GM21367 (cell line): ENCODE measurements at regions not wholly inside any gene's neighbourhood (a gene's known extent, or its start where the extent isn't known, plus 50 kb on each side); places are given as distances from the start of the nearest gene placed in this dataset.
"Not testable (repeated sequence)": the region's sequence is repeated elsewhere in the genome, so short reads cannot be mapped to it uniquely, and the experiment has no call there.

Experiments
- ATAC-seq: cut with Tn5 transposase; IDR thresholded peaks from one replicate; pipeline ENCODE4 v1.9.1; 2021; ENCODE audit not compliant: unreplicated experiment

DNA sequence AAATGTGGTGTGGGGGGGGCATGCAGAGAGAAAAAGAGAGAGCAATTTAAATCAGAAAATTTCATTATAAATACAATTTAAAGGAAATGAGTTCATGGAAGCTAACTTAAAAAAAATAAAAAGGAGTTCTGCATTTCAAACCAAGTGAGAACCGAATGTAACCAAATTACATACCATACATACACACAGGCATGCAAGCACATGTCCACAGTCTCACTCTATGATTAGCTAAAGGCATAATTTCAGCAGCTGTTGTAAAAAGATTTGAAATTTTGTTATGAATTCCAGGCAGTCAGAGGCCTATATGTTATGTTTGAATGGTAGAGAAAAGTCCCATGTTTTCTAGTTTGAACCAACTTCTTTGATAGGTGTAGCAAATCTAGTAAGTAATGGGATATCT, 611.6 kb upstream of the ADGRL3 start:
- ATAC-seq, result no peak

DNA sequence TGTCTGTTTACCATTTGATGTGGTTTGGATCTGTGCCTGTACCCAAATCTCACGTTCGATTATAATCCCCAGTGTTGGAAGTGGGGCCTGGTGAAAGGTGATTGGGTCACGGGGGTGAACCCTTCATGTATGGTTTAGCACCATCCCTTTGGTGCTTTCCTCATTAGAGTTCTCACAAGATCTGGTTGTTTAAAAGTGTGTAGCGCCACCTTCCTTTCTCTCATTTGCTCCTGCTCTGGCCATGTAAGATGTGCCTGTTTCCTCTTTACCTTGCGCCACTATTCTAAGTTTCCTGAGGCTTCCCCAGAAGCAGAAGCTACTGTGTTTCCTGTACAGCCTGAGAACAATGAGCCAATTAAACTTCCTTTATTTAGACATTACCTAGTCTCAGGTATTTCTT, 610.7 kb upstream of the ADGRL3 start:
- no peak for ATAC-seq

DNA sequence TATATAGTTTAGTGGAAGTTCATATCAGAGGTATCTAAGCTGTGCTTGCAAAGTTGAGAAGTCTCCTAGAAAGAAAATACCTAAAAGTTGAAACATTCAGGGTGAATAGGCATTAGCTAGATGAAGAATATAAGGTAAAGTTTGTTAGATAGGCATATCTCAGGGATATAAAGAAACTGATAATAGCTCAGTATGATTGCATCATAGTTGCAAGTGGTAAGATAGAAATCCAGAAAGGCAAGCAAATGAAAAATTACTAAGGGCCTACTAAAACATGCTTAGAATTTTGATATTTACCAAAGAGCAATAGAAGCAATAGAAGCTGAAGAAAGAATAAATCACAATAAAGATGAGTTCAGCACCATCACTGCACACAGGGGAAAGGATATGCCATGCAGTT, 610.0 kb upstream of the ADGRL3 start:
- ATAC-seq, result no peak

DNA sequence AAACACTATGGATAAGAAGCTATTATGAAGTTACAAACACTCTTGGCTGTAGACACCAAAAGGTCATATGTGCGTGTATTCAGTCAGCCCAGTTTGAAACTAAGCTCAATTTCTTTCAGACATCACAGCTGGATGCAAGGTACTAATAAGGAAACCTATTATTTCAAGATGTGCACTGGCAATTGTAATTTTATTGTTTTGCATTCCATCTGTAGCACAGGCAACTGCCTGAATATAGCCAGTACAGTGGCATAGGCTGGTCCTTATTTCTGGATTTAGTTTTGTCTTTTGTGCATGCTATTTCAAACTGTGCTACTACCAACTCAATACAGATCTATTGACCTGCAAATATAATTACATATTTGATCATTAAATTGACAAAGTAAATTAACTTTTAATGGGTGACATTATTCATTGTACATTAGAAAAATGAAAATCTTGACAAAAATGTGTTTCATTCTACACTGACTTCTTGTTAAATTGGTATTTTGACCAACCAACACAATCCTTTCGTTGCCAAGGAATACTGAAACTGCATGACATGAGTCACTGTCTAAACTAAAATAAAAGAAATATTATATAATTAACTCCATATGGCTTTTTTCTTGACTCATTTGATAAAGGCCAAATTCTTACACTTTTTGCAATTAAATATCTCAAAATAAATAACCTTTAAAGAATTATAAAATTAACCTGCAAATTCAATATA, 594.3 kb upstream of the ADGRL3 start:
- ATAC-seq, result no peak

DNA sequence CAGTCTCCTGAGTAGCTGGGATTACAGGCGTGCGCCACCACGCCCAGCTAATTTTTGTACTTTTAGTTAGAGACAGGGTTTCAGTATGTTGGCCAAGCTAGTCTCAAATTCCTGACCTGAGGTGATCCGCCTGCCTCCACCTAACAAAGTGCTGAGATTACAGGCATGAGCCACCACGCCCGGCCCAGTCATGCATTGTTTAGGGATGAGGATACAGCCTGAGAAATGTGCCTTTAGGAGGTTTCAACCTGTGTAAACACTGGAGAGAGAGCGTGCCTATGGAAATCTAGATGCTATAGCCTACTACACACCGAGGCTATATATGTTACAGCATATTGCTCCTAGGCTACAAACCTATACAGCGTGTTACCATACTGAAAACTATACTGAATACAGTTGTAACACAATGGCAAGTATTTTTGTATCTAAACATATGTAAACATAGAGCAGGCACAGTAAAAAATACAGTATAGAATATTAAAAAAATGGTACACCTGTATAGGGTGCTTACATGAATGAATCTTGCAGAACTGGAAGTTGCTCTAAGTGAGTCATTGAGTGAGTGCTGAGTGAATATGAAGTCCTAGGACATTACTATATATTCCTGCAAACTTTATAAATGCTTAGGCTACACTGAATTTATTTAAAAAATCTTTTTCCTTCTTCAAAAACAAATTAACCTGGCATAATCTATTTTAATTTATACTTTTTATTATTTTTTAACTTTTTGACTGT, 588.2 kb upstream of the ADGRL3 start:
- ATAC-seq, result no peak

DNA sequence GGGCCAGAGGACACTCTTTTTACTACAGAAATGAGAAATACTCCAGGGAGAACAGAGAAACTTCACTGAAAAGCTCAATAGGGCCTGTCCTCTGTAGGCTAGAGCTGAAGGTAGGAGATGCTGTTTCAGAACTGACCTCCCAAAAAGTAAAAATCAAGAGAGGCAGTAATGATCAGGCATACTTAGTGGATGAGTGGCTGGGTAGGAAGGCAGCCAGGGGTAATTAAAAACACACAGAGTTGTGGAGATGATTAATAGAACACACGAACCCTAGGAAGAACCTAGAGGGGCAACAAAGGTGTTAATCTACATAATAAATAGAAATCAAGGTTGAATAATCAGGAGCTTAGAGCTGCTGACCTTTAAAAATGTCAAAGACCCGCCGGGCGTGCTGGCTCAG, 582.4 kb upstream of the ADGRL3 start:
- no peak for ATAC-seq

DNA sequence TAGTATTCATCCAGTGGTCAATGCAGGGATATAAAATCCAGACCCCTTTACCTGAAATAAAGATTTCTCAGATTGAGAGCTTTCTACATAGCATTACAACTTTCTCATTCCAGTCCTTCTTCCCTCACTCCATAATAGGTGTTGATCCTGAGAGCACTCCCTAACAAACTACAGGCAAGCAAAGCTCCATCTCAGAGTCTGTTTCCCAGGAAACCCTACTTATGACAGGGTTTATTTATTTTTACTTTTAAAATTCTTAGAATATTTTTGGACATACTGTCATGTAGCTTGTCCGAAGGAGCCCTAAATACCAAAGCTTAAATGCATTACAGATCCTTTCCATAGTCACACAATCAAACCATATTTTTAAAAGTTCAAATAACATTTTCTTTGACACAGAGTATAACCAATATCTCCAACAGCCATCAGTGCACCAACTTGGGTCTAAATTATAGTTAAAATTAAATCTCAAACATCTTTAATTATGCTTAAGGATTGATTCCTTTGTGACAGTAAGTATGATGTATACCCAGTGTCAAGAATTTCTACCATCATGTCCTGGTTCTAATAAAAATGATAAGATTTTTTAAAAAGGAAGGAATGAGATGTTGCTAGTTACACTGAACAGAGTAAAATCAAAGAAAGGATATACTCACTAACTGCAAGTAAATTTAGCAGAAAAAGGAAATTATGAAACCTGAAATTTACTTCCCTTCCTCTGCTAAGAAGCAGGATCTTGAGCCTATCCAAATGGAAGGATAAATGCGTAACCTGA, 580.4 kb upstream of the ADGRL3 start:
- no peak for ATAC-seq

DNA sequence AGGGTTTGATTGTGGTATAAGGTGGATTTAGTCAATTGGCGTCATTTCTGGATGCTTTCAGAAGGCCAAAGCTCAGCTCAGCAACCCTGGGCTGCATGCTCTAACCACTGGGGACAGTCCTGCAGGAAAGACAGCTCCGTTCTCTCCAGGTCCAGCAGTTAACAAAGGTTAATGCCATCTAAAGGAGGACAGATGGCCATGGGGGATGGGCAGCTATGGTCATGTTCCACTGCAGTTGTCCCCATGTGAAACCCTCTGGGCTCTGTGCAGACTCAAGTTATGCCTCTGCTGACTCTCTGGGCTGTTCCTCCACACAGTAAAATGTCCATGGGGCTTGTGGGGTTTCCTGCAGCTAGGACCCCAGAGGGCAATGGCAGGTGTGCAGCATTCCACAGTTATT, 562.1 kb upstream of the ADGRL3 start:
- no peak for ATAC-seq

DNA sequence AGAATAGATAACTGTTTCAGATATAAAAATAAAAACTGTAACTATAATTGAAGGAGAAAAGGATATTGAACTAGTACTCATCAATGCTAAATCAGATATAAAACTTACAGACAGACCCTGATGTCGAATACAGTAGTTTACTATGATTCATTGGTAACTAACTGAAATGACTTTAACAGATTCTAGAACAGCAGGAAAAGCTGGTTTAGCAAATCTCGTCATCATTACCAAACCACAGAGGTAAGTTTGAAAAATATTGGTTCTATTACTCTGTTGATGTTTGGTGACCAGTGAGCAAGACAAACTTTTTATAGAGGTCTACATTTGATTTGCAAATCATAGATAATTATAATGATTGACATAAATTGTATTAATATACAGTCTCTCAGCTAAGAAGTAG, 551.4 kb upstream of the ADGRL3 start:
- no peak for ATAC-seq

DNA sequence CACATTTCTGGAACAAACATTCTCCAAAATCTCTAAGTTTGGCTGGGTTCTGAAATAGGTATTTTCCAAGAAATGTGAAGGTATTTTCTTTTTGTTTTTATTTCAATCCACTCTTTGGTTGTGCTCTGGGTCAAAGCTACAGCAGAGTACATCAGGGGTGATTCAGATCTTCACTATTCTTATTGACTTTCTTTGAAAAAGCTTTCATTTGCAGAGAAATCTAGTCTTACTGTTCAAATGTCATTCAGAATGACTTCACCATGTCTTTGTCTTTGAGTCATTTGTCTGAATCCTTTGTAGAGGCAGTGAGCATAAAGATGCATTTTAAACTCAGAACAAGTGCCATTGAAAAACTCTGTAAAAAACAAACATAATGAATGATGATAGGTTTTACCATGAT, 547.2 kb upstream of the ADGRL3 start:
- no peak for ATAC-seq

DNA sequence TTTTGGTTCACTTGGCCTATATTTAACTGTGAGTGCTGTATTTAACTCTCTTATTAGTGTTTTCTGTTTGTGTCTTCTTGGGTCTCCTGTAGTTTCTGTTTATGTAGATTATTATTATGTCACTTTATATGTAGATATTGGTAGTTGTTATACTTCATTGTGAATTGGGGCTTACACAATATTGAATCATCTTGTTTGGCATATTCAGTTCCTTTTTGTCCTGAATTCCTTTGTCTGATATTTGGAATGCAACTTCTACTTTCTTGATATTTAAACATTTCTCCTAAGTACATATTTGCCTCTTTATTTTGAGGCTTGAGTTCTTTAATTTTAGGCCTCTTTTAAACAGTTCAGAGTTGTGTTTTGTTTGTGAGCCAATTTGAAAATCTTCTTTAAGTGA, 544.8 kb upstream of the ADGRL3 start:
- ATAC-seq, result no peak

DNA sequence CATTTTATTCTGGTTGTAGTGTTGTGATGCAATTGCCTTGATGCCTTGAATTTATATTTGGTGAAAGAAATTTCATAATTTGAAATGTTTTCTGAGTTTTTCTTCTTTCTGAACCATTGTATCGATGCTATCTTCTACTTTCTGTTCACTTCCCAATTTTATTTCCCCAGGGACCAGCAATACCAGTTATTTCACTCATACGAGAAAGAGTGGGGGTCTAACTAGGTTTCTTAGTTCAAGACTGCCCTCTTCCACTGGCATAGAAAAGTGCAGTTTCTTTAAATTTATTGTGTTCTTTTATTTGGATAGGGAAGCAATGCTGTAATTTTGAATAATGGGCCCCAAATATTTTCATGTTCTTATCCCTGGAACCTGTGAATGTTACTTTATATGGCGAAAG, 544.0 kb upstream of the ADGRL3 start:
- no peak for ATAC-seq

DNA sequence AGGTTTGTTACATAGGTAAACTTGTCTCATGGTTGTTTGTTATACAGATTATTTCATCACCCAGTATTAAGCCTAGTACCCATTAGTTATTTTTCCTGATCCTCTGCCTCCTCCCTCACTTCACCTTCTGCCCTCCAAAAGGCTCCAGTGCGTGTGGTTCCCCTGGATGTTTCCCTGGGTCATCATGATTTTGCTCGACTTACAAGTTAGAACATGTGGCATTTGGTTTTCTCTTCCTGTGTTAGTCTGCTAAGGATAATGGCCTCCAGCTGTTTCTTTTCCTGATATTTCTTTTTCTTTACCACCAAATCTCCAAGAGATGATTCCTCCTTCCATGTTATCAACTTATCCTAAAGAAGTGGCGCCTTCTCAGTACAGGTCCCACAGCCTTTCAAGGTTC, 543.1 kb upstream of the ADGRL3 start:
- no peak for ATAC-seq

DNA sequence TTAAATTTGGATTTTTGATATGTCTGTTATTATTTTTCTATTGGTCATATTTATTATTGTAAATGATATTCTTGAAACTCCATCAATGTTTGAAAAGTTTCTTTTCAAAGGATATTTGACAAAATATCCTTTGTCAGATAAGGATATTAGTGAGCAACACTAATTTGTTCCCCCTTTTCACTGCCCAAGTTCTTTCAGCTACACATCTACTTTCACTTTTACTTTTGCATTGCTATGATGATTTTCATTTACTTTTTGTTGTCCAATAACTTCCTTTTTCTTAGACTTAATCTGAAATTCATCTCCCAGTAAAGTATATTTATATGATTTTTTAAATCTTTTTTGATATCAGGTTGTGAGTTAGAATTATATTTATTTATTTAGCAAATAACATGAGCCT, 542.3 kb upstream of the ADGRL3 start:
- ATAC-seq, result no peak

DNA sequence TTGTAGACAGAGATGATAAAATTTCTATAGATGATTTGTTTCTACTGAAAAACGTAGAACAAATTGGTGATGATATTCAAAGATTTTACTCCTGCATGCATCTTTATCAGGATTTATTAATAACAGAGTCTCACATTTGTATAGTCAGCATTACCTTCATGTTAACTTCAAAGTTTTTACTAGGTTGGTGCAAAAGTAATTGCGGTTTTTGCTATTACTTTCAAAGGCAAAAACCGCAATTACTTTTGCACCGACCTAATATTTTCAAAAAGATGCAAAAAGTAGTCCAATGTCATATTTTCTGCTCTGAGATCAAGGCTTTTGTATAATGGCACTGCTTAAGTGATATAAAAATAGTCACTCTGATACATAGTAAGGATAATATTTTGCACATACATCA, 536.4 kb upstream of the ADGRL3 start:
- no peak for ATAC-seq

DNA sequence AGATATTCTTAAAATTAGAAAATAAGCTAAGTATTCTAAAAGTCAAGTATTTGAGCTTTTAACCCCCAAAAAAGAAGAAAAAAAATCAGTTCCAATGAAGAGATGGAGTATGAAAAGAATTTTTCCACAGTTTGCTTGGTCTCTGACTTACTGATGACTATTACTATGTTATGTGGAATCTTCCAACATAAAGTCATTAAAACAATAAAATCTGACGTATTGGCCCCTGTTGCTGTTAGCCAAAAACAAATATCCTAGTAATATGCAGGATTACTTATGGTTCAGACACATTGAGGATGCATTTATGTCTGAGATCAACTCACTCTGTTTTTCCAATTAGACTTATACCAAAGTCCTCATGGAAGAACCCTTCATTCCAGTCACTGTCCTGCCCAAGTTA, 517.2 kb upstream of the ADGRL3 start:
- ATAC-seq, result no peak

DNA sequence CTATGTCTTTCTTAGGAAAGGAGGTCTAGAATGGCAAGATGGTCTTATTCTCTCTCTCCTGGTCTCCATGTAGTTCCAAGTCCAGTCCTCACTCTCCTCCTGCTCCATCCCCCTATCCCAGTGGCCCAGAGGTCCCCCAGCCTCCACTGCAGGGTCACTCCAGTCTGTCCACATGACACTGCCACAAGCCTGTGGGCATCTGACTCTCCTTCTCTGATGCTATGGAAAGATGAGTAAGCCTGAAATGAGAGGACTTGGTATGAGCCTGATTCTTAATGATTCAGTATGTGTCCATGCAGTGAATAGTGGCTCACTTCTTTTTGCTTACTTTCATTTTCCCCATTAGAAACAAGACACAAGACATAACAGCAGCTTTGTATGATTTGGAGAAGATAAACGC, 516.8 kb upstream of the ADGRL3 start:
- no peak for ATAC-seq

DNA sequence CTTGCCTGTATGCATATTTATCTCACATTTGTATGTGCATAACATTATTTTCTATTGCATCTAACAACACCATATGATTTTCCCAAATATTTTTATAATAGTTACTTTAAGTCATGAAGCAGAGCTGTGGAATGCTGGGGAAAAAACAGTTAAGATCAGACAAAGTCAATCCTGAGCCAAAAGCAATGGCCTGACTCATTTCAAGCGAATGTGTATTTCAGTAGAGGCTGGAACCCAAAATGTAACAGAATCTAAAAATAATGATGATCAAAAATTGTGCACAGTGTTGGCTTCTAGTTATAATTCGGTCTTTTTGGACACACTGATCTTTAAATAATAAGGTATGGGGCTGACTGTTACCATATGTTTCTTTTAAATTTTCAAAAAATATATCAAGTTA, 516.2 kb upstream of the ADGRL3 start:
- no peak for ATAC-seq

DNA sequence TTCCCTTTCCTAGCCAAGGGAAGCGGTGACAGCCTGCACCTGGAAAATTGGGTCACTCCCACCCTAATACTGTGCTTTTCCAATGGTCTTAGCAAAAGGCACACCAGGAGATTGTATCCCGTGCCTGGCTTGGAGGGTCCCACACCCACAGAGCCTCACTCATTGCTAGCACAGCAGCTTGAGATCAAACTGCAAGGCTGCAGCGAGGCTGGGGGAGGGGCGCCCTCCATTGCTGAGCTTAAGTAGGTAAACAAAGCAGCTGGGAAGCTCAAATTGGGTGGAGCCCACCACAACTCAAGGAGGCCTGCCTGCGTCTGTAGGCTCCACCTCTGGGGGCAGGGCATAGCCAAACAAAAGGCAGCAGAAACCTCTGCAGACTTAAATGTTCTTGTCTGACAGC, 504.1 kb upstream of the ADGRL3 start:
- not testable (repeated sequence) for ATAC-seq

DNA sequence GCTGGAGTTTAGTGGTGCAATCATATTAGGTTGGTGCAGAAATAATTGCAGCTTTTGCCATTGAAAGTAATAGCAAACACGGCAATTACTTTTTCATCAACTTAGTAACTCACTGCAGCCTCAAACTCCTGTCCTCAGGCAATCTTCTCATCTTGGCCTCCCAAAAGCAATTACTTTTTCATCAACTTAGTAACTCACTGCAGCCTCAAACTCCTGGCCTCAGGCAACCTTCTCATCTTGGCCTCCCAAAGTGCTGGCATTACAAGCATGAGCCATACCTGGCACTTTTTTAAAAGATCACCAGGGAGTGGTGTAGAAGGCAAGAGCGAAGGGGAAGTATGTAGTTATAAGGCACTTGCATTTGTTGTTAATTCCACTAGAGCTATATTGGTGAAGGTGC, 491.1 kb upstream of the ADGRL3 start:
- no peak for ATAC-seq

DNA sequence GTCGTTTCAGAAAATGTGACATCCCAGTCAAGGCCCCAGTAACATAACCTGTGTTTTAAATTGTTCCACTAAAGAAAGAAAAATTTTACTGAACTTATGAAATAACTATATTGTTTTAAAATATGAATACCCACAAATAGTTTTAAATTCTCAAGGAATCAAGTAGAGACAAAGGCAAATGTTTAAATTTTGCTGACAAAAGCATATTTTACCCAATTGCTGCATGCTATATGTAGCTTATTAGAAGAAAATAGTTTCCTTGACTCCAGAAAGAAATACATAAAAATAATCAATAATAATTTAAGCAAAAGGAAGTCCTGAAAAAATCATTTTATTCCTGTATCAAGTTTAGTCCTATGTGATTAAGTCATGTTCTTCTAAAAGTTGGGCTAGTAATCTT, 481.3 kb upstream of the ADGRL3 start:
- ATAC-seq, result no peak

DNA sequence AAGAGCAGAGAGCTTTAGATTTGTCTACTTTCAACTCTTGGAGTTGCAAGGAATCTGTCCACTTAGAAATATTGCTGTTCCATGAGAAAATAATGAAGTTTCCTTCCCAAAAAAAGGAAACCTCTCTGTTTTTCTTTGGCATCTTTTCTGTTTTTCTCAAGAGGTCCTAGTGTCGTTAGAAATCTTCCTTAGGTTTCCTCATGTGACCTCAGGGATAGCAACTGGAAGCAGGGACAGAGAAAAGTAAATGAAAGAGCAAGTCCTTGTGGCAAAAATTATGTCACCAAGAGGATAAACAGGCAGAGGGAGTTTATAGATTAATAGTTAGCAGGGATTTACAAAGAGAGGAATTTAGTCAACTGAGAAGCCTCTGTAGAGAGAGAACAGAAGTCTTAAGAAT, 478.4 kb upstream of the ADGRL3 start:
- ATAC-seq, result no peak
